Keratinocyte (primary cell): ENCODE measurements at regions not wholly inside any gene's neighbourhood (a gene's known extent, or its start where the extent isn't known, plus 50 kb on each side); places are given as distances from the start of the nearest gene placed in this dataset.

Experiments used
- DNase-seq: peaks from one replicate; pipeline ENCODE4 v3.0.0-alpha.2; 2011; ENCODE audit warnings: low read depth, missing footprints, low spot score
- FAIRE-seq: peaks from 2 replicates; lab custom pipeline; 2011; peaks lifted over from hg19 to GRCh38; lab: Jason Lieb, UNC
- H2AFZ ChIP-seq: 2 replicates; pipeline ENCODE4 v1.6.0; 2012; ENCODE audit warnings: low read length, control low read depth, inconsistent platforms; ENCODE audit not compliant: control insufficient read depth
- H3K27ac ChIP-seq: 2 replicates; pipeline ENCODE4 v1.5.1; 2011; ENCODE audit warnings: low read length; ENCODE audit not compliant: control insufficient read depth, insufficient read depth
- H3K27me3 ChIP-seq: 3 replicates; pipeline ENCODE4 v1.6.0; 2011; ENCODE audit warnings: low read length; ENCODE audit not compliant: control insufficient read depth, insufficient read depth; ENCODE audit errors: extremely low read depth
- H3K36me3 ChIP-seq, 2 experiments: 2 replicates in 1 of 2; 3 replicates in 1 of 2; pipeline ENCODE4 v1.5.1; 2011; ENCODE audit warnings: low read length in 2 of 2, mild to moderate bottlenecking in 1 of 2; ENCODE audit not compliant: control insufficient read depth in 2 of 2, insufficient read depth in 2 of 2; ENCODE audit errors: extremely low read depth in 1 of 2
- H3K4me1 ChIP-seq: 3 replicates; pipeline ENCODE4 v1.5.1; 2011; ENCODE audit warnings: low read length; ENCODE audit not compliant: control insufficient read depth, insufficient read depth; ENCODE audit errors: extremely low read depth
- H3K4me2 ChIP-seq: 3 replicates; pipeline ENCODE4 v1.6.0; 2011; ENCODE audit warnings: low read depth, low read length; ENCODE audit not compliant: control insufficient read depth, insufficient read depth; ENCODE audit errors: extremely low read depth
- H3K4me3 ChIP-seq, 3 experiments: fragments of 200-600 bp in 1 of 3; sonication (generic) in 1 of 3; 2 replicates in 2 of 3; 3 replicates in 1 of 3; pipeline ENCODE4 v1.5.1; 2011 to 2016; ENCODE audit warnings: low read length in 3 of 3, mild to moderate bottlenecking in 3 of 3, control low read depth in 2 of 3, inconsistent platforms in 1 of 3, low read depth in 1 of 3, mixed read lengths in 1 of 3, mixed run types in 1 of 3, moderate library complexity in 1 of 3; ENCODE audit not compliant: control insufficient read depth in 2 of 3, insufficient read depth in 2 of 3; ENCODE audit errors: extremely low read depth in 1 of 3
- H3K79me2 ChIP-seq: 2 replicates; pipeline ENCODE4 v1.6.0; 2012; ENCODE audit warnings: low read length; ENCODE audit not compliant: control insufficient read depth, insufficient read depth
- H3K9ac ChIP-seq: 3 replicates; pipeline ENCODE4 v1.6.0; 2011; ENCODE audit warnings: low read length; ENCODE audit not compliant: control insufficient read depth, insufficient read depth; ENCODE audit errors: extremely low read depth
- H3K9me1 ChIP-seq: 3 replicates; pipeline ENCODE4 v1.6.0; 2011; ENCODE audit warnings: low read length; ENCODE audit not compliant: control insufficient read depth, insufficient read depth; ENCODE audit errors: extremely low read depth
- H3K9me3 ChIP-seq: 2 replicates; pipeline ENCODE4 v1.5.1; 2012; ENCODE audit warnings: low read depth, low read length; ENCODE audit not compliant: control insufficient read depth
- H4K20me1 ChIP-seq: 3 replicates; pipeline ENCODE4 v1.6.0; 2011; ENCODE audit warnings: low read length; ENCODE audit not compliant: control insufficient read depth, insufficient read depth; ENCODE audit errors: extremely low read depth
- EZH2 ChIP-seq: IDR thresholded peaks from one replicate; pipeline ENCODE4 v1.6.1; 2012; ENCODE audit warnings: inconsistent platforms, mild to moderate bottlenecking, low read length, moderate library complexity
- dilution Hi-C: fragments of 300-500 bp; cut with MboI; formaldehyde crosslinking; loops from one replicate; pipeline ENCODE4 v1.7.0; 2020; ENCODE audit warnings: low sequenced_read_pairs; ENCODE audit not compliant: extremely low pct_ligation_motif_present
- TF ChIP-seq, protein P1 (sequence below), 3 experiments: IDR thresholded peaks in 1 of 3; conservative IDR thresholded peaks in 1 of 3; optimal IDR thresholded peaks in 1 of 3; 2 replicates in 2 of 3; 3 replicates in 1 of 3; pipeline versions ENCODE3 to v1.5.1; 2011; ENCODE audit warnings: low read length in 3 of 3, mild to moderate bottlenecking in 3 of 3, moderate library complexity in 2 of 3, control low read depth in 1 of 3, inconsistent platforms in 1 of 3; ENCODE audit not compliant: insufficient read depth in 2 of 3; ENCODE audit errors: extremely low read depth in 1 of 3

DNA sequence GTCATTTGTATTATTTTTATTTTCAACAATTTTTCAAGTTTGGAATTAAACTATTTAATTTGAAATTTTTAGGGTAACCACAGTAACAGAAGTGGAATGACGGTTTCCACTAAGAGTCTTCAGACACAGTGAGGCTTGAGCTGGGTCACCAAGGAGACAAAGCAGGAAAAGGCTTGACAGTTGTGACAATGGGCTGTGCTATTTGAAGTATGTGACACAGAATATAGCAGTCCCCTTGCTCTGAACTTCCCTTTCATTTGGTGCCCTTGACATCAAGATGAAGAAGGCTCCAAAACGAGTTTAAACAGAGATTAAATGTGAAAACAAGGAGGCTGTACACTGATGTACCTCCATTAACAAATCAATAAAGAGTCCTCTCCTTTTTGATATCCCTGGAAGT is 265.4 kb upstream of the DLGAP1 start:
- DNase-seq (no peak), FAIRE-seq (no peak)
- H3K4me1 ChIP-seq, result no peaks in the 10 kb centered on the region
- no peak overlapping the region for H3K4me2 ChIP-seq
- dilution Hi-C loops, result no loop called here
- H3K27me3 ChIP-seq, result no peaks in the 10 kb centered on the region
- H3K4me3 ChIP-seq, result no peak overlapping the region
- no peaks in the 10 kb centered on the region for H3K9me1 ChIP-seq
- H3K9me3 ChIP-seq, result no peaks in the 10 kb centered on the region
- H4K20me1 ChIP-seq, result no peaks in the 10 kb centered on the region
- H3K27ac ChIP-seq, result no peak overlapping the region
- no peaks in the 10 kb centered on the region for H3K79me2 ChIP-seq
- H3K9ac ChIP-seq, result no peak overlapping the region
- no peak overlapping the region for H2AFZ ChIP-seq
- no peaks in the 10 kb centered on the region for H3K36me3 ChIP-seq
- TF ChIP-seq EZH2, result no peak
- TF ChIP-seq, protein P1, sequence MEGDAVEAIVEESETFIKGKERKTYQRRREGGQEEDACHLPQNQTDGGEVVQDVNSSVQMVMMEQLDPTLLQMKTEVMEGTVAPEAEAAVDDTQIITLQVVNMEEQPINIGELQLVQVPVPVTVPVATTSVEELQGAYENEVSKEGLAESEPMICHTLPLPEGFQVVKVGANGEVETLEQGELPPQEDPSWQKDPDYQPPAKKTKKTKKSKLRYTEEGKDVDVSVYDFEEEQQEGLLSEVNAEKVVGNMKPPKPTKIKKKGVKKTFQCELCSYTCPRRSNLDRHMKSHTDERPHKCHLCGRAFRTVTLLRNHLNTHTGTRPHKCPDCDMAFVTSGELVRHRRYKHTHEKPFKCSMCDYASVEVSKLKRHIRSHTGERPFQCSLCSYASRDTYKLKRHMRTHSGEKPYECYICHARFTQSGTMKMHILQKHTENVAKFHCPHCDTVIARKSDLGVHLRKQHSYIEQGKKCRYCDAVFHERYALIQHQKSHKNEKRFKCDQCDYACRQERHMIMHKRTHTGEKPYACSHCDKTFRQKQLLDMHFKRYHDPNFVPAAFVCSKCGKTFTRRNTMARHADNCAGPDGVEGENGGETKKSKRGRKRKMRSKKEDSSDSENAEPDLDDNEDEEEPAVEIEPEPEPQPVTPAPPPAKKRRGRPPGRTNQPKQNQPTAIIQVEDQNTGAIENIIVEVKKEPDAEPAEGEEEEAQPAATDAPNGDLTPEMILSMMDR (optimal IDR thresholded peaks at IDR 0.05 in 1 of 3, IDR thresholded peaks at IDR 0.05 in 1 of 3, conservative IDR thresholded peaks at IDR 0.05 in 1 of 3; ENCODE audit: extremely low read depth in 1 of 3, insufficient read depth in 2 of 3, low read length in 3 of 3), result no peak

DNA sequence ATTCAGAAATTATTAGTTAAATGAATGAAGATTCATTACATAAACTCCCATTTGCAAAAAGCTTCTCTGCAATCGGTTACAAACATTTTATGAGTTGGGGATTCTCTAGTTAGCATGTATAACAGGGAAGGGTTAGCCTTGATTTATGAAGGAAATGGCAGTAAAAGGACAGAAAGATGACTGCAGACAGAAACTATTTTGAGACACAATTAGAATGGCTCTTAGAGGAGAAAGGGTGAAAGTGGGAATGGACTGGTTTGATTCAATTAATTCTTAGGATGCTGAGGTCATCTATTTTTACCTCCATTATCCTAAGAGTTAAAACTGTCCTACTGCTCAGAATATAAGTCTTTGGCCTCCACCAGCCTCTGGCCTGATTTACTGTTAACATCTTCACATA is 250.8 kb upstream of the DLGAP1 start:
- dilution Hi-C loops, result no loop called here
- FAIRE-seq (no peak), DNase-seq (no peak)
- H3K27me3 ChIP-seq, result no peaks in the 10 kb centered on the region
- no peak overlapping the region for H3K4me3 ChIP-seq
- no peak overlapping the region for H3K27ac ChIP-seq
- no peak overlapping the region for H3K9ac ChIP-seq
- H3K4me2 ChIP-seq, result no peak overlapping the region
- H3K9me3 ChIP-seq, result peaks cover 2% of the 10 kb centered on the region
- no peak overlapping the region for H2AFZ ChIP-seq
- no peaks in the 10 kb centered on the region for H3K4me1 ChIP-seq
- no peaks in the 10 kb centered on the region for H4K20me1 ChIP-seq
- no peaks in the 10 kb centered on the region for H3K36me3 ChIP-seq
- H3K9me1 ChIP-seq, result no peaks in the 10 kb centered on the region
- TF ChIP-seq, protein P1 (optimal IDR thresholded peaks at IDR 0.05 in 1 of 3, IDR thresholded peaks at IDR 0.05 in 1 of 3, conservative IDR thresholded peaks at IDR 0.05 in 1 of 3; ENCODE audit: extremely low read depth in 1 of 3, insufficient read depth in 2 of 3, low read length in 3 of 3), result no peak
- TF ChIP-seq EZH2, result no peak
- no peaks in the 10 kb centered on the region for H3K79me2 ChIP-seq
